IMR-90 (cell line): ENCODE measurements at regions not wholly inside any gene's neighbourhood (a gene's known extent, or its start where the extent isn't known, plus 50 kb on each side); places are given as distances from the start of the nearest gene placed in this dataset.

Experiments
- ATAC-seq: fragments of 200-7000 bp; cut with Tn5 transposase; 2 replicates; pipeline ENCODE4 v1.9.1; 2020; ENCODE audit warnings: low read depth, mild to moderate bottlenecking, moderate library complexity
- BruUV-seq: library from RNA; stranded (reverse); fragments of 400-500 nt; replicated peaks from 2 replicates; lab custom pipeline; 2021; lab: Mats Ljungman, UMichigan
- CTCF ChIA-PET: fragments of 300-600 bp; formaldehyde crosslinking; extraction: SDS; loops from one replicate; lab custom pipeline; 2021; ENCODE audit warnings: antibody characterized with exemption; lab: Yijun Ruan, JAX
- POLR2A ChIA-PET: fragments of 300-600 bp; sonication (Branson Sonifier 250); formaldehyde crosslinking; loops from one replicate; lab custom pipeline; 2022; ENCODE audit warnings: antibody characterized with exemption; ENCODE audit not compliant: unreplicated experiment; lab: Charles Lee
- DNase-seq: peaks from one replicate; pipeline ENCODE4 v3.0.0; 2013
- H2AFZ ChIP-seq: replicated peaks from 2 replicates; pipeline ENCODE3; 2013; ENCODE audit warnings: low read length, mild to moderate bottlenecking; ENCODE audit not compliant: poor library complexity
- H2AK5ac ChIP-seq: 2 replicates; pipeline ENCODE4 v1.6.1; 2013; ENCODE audit warnings: low read depth, low read length, inconsistent platforms
- H2AK9ac ChIP-seq: replicated peaks from 2 replicates; pipeline ENCODE3; 2013; ENCODE audit warnings: mild to moderate bottlenecking, low read depth, low read length, moderate library complexity; ENCODE audit not compliant: poor library complexity
- H2BK120ac ChIP-seq: 2 replicates; pipeline ENCODE4 v1.6.1; 2013; ENCODE audit warnings: low read depth, low read length, inconsistent platforms
- H2BK15ac ChIP-seq: 3 replicates; pipeline ENCODE4 v1.6.1; 2013; ENCODE audit warnings: low read depth, low read length, inconsistent platforms
- H2BK20ac ChIP-seq: 2 replicates; pipeline ENCODE4 v1.6.1; 2013; ENCODE audit warnings: low read depth, mild to moderate bottlenecking, inconsistent platforms, low read length, moderate library complexity
- H2BK5ac ChIP-seq: 2 replicates; pipeline ENCODE4 v1.6.1; 2013; ENCODE audit warnings: mild to moderate bottlenecking, low read depth, low read length, inconsistent platforms; ENCODE audit not compliant: poor library complexity, severe bottlenecking
- H3K14ac ChIP-seq: replicated peaks from 2 replicates; pipeline ENCODE4 v1.6.1; 2013; ENCODE audit warnings: low read depth, low read length, inconsistent platforms
- H3K18ac ChIP-seq: 2 replicates; pipeline ENCODE4 v1.6.1; 2013; ENCODE audit warnings: low read depth, low read length, control low read depth
- H3K23ac ChIP-seq: 2 replicates; pipeline ENCODE4 v1.6.1; 2013; ENCODE audit warnings: low read depth, low read length, inconsistent platforms
- H3K27ac ChIP-seq: 2 replicates; pipeline ENCODE4 v1.5.1; 2013; ENCODE audit warnings: mild to moderate bottlenecking, control low read depth, low read length; ENCODE audit not compliant: insufficient read depth
- H3K27me3 ChIP-seq: 2 replicates; pipeline ENCODE4 v1.6.1; 2013; ENCODE audit warnings: low read length; ENCODE audit not compliant: control insufficient read depth, insufficient read depth
- H3K36me3 ChIP-seq: 2 replicates; pipeline ENCODE4 v1.6.1; 2013; ENCODE audit warnings: low read length, mixed read lengths; ENCODE audit not compliant: control insufficient read depth, insufficient read depth
- H3K4ac ChIP-seq: 2 replicates; pipeline ENCODE4 v1.6.1; 2013; ENCODE audit warnings: low read depth, low read length, inconsistent platforms
- H3K4me1 ChIP-seq: 2 replicates; pipeline ENCODE4 v1.6.1; 2013; ENCODE audit warnings: low read length, mixed read lengths; ENCODE audit not compliant: control insufficient read depth, insufficient read depth
- H3K4me2 ChIP-seq: 2 replicates; pipeline ENCODE4 v1.6.1; 2013; ENCODE audit warnings: low read depth, mild to moderate bottlenecking, control low read depth, low read length, moderate library complexity
- H3K4me3 ChIP-seq: 2 replicates; pipeline ENCODE4 v1.5.1; 2013; ENCODE audit warnings: low read depth, mild to moderate bottlenecking, control low read depth, low read length, moderate library complexity; ENCODE audit not compliant: insufficient read depth
- H3K56ac ChIP-seq: 2 replicates; pipeline ENCODE4 v1.6.1; 2013; ENCODE audit warnings: low read length, inconsistent platforms; ENCODE audit not compliant: insufficient read depth; ENCODE audit errors: extremely low read depth
- H3K79me1 ChIP-seq, 2 experiments: 2 replicates each; pipeline ENCODE4 v1.6.1; 2013; ENCODE audit warnings: low read length in 2 of 2, inconsistent platforms in 1 of 2, low read depth in 1 of 2
- H3K9ac ChIP-seq: 2 replicates; pipeline ENCODE4 v1.6.1; 2013; ENCODE audit warnings: low read depth, low read length, control low read depth
- H3K9me1 ChIP-seq: 2 replicates; pipeline ENCODE4 v1.6.1; 2013; ENCODE audit warnings: low read length, inconsistent platforms; ENCODE audit not compliant: insufficient read depth
- H3K9me3 ChIP-seq: 2 replicates; pipeline ENCODE4 v1.6.1; 2013; ENCODE audit warnings: low read length; ENCODE audit not compliant: control insufficient read depth, insufficient read depth
- H4K20me1 ChIP-seq: 2 replicates; pipeline ENCODE4 v1.6.1; 2013; ENCODE audit warnings: low read length, inconsistent platforms; ENCODE audit not compliant: insufficient read depth
- H4K5ac ChIP-seq: 2 replicates; pipeline ENCODE4 v1.6.1; 2013; ENCODE audit warnings: mild to moderate bottlenecking, low read depth, low read length, control low read depth
- H4K8ac ChIP-seq, 2 experiments: 2 replicates each; pipeline ENCODE4 v1.6.1; 2013; ENCODE audit warnings: low read depth in 2 of 2, low read length in 2 of 2, control low read depth in 1 of 2, inconsistent platforms in 1 of 2
- H4K91ac ChIP-seq: 2 replicates; pipeline ENCODE4 v1.6.1; 2013; ENCODE audit warnings: low read depth, low read length, inconsistent platforms; ENCODE audit not compliant: insufficient read depth
- BHLHE40 ChIP-seq: fragments of 150-350 bp; IDR thresholded peaks from 2 replicates; pipeline ENCODE4 v1.6.1; 2016; ENCODE audit warnings: mild to moderate bottlenecking, low read depth, low read length
- CEBPB ChIP-seq: IDR thresholded peaks from 2 replicates; pipeline ENCODE4 v1.6.1; 2012; ENCODE audit warnings: low read depth, low read length, improper control_type of control experiment
- CHD1 ChIP-seq: IDR thresholded peaks from 2 replicates; pipeline ENCODE4 v1.6.1; 2012; ENCODE audit warnings: low read depth, low read length, improper control_type of control experiment
- ELK1 ChIP-seq: fragments of 150-350 bp; IDR thresholded peaks from 2 replicates; pipeline ENCODE4 v1.6.1; 2016; ENCODE audit warnings: low read depth, mild to moderate bottlenecking, low read length, moderate library complexity, borderline replicate concordance
- FOS ChIP-seq: fragments of 150-350 bp; IDR thresholded peaks from 2 replicates; pipeline ENCODE4 v1.6.1; 2016; ENCODE audit warnings: low read depth, low read length
- MAFK ChIP-seq: IDR thresholded peaks from 2 replicates; pipeline ENCODE4 v1.6.1; 2012; ENCODE audit warnings: low read depth, low read length, improper control_type of control experiment
- MAZ ChIP-seq: IDR thresholded peaks from 2 replicates; pipeline ENCODE4 v1.6.1; 2012; ENCODE audit warnings: low read depth, mild to moderate bottlenecking, low read length, improper control_type of control experiment, moderate library complexity, borderline replicate concordance
- MXI1 ChIP-seq: IDR thresholded peaks from 2 replicates; pipeline ENCODE4 v1.6.1; 2012; ENCODE audit warnings: low read depth, mild to moderate bottlenecking, low read length, moderate library complexity, borderline replicate concordance
- NFE2L2 ChIP-seq: fragments of 150-350 bp; IDR thresholded peaks from 2 replicates; pipeline ENCODE4 v1.6.1; 2016; ENCODE audit warnings: low read depth, mild to moderate bottlenecking, low read length
- POLR2A ChIP-seq: IDR thresholded peaks from 2 replicates; pipeline ENCODE4 v1.6.1; 2012; ENCODE audit warnings: mild to moderate bottlenecking, low read depth, low read length
- RAD21 ChIP-seq: IDR thresholded peaks from 2 replicates; pipeline ENCODE4 v1.6.1; 2012; ENCODE audit warnings: low read length, improper control_type of control experiment
- RCOR1 ChIP-seq: IDR thresholded peaks from 2 replicates; pipeline ENCODE4 v1.6.1; 2012; ENCODE audit warnings: mild to moderate bottlenecking, low read length, improper control_type of control experiment; ENCODE audit not compliant: insufficient replicate concordance
- RFX5 ChIP-seq: IDR thresholded peaks from 2 replicates; pipeline ENCODE4 v1.8.0; 2012; ENCODE audit warnings: low read depth, mild to moderate bottlenecking, low read length, moderate library complexity
- SMC3 ChIP-seq: fragments of 150-350 bp; IDR thresholded peaks from 2 replicates; pipeline ENCODE4 v1.6.1; 2016; ENCODE audit warnings: low read depth, mild to moderate bottlenecking, antibody characterized with exemption, low read length, moderate library complexity
- WGBS, 2 experiments: methylation state at CpG; one replicate each; pipeline versions ENCODE4 v1.1.5 to v1.1.7; 2013; ENCODE audit warnings: missing lambda C conversion rate in 2 of 2; ENCODE audit not compliant: insufficient read length in 1 of 2; ENCODE audit errors: extremely low coverage in 2 of 2; 5-methylcytosine and 5-hydroxymethylcytosine counted together
- dilution Hi-C: fragments of 300-500 bp; cut with HindIII; formaldehyde crosslinking; loops from one replicate; pipeline ENCODE4 v1.14.3; 2018; ENCODE audit warnings: low sequenced_read_pairs; ENCODE audit not compliant: unreplicated experiment
- in situ Hi-C: fragments of 300-500 bp; cut with MboI; formaldehyde crosslinking; loops from 3 replicates; pipeline ENCODE4 v1.14.3; 2019; ENCODE audit warnings: low sequenced_read_pairs, inconsistent platforms, mixed read lengths
- intact Hi-C: fragments of 100-400 bp; cut with micrococcal nuclease; formaldehyde crosslinking; loops from 2 replicates; pipeline ENCODE4 v1.10.0; 2022
- TF ChIP-seq, protein P1 (sequence below): fragments of 150-350 bp; IDR thresholded peaks from 2 replicates; pipeline ENCODE4 v1.6.1; 2017; ENCODE audit warnings: mild to moderate bottlenecking, antibody characterized with exemption, low read length, low read depth
- TF ChIP-seq, protein P2 (sequence below): conservative IDR thresholded peaks from 2 replicates; pipeline ENCODE4 v1.5.1; 2012; ENCODE audit warnings: mild to moderate bottlenecking, low read depth, low read length, improper control_type of control experiment

GRCh38 chr2:234607691-234608090, 110.8 kb upstream of the ARL4C start:
- H4K8ac ChIP-seq = no peak overlapping the region
- no peaks in the 10 kb centered on the region for H4K20me1 ChIP-seq
- H2AK9ac ChIP-seq = no peak overlapping the region
- no peak overlapping the region for H3K4me3 ChIP-seq
- H2BK120ac ChIP-seq = no peak overlapping the region
- BruUV-seq = no TSS peak
- H3K9me1 ChIP-seq = 0 out of 2 replicates have a peak, but pooled peaks cover 3% of the 10 kb centered on the region
- CTCF ChIA-PET = no interaction called here
- intact Hi-C loops (no loop called here), dilution Hi-C loops (no loop called here), in situ Hi-C loops (no loop called here)
- no peak overlapping the region for H3K4ac ChIP-seq
- H3K27me3 ChIP-seq = no peaks in the 10 kb centered on the region
- H3K36me3 ChIP-seq = no peaks in the 10 kb centered on the region
- H2BK5ac ChIP-seq = no peak overlapping the region
- no peak overlapping the region for H3K9ac ChIP-seq
- no peak overlapping the region for H3K23ac ChIP-seq
- no peak overlapping the region for H2BK15ac ChIP-seq
- H3K4me1 ChIP-seq = no peaks in the 10 kb centered on the region
- no peaks in the 10 kb centered on the region for H3K9me3 ChIP-seq
- DNase-seq = no peak
- 92% methylated on average over 2 of the region's 8 CpGs; no CpG with 5 or more reads in 1 of the 2 experiments for WGBS, 2 experiments
- H3K14ac ChIP-seq = no peak overlapping the region
- H2BK20ac ChIP-seq = no peak overlapping the region
- no peak for TF ChIP-seq POLR2A
- no peak for TF ChIP-seq MXI1
- TF ChIP-seq CHD1 = no peak
- TF ChIP-seq RCOR1 = no peak
- no peak for TF ChIP-seq MAFK
- TF ChIP-seq, protein P1, sequence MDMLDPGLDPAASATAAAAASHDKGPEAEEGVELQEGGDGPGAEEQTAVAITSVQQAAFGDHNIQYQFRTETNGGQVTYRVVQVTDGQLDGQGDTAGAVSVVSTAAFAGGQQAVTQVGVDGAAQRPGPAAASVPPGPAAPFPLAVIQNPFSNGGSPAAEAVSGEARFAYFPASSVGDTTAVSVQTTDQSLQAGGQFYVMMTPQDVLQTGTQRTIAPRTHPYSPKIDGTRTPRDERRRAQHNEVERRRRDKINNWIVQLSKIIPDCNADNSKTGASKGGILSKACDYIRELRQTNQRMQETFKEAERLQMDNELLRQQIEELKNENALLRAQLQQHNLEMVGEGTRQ = no peak
- TF ChIP-seq SMC3 = no peak
- TF ChIP-seq RAD21 = no peak
- no peak for TF ChIP-seq RFX5
- no peak for TF ChIP-seq FOS
- TF ChIP-seq MAZ = no peak
- no peak for TF ChIP-seq BHLHE40
- no peak for TF ChIP-seq CEBPB
- TF ChIP-seq NFE2L2 = no peak
- TF ChIP-seq ELK1 = no peak
- TF ChIP-seq, protein P2, sequence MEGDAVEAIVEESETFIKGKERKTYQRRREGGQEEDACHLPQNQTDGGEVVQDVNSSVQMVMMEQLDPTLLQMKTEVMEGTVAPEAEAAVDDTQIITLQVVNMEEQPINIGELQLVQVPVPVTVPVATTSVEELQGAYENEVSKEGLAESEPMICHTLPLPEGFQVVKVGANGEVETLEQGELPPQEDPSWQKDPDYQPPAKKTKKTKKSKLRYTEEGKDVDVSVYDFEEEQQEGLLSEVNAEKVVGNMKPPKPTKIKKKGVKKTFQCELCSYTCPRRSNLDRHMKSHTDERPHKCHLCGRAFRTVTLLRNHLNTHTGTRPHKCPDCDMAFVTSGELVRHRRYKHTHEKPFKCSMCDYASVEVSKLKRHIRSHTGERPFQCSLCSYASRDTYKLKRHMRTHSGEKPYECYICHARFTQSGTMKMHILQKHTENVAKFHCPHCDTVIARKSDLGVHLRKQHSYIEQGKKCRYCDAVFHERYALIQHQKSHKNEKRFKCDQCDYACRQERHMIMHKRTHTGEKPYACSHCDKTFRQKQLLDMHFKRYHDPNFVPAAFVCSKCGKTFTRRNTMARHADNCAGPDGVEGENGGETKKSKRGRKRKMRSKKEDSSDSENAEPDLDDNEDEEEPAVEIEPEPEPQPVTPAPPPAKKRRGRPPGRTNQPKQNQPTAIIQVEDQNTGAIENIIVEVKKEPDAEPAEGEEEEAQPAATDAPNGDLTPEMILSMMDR = no peak
- no peak overlapping the region for H3K4me2 ChIP-seq
- H4K5ac ChIP-seq = no peak overlapping the region
- H4K91ac ChIP-seq = no peak overlapping the region
- H3K79me1 ChIP-seq = no peaks in the 10 kb centered on the region
- no peak overlapping the region for H3K18ac ChIP-seq
- POLR2A ChIA-PET = no interaction called here
- no peak overlapping the region for H2AK5ac ChIP-seq
- H2AFZ ChIP-seq = no peak overlapping the region
- no peak overlapping the region for H3K56ac ChIP-seq
- ATAC-seq = no peak
- no peak overlapping the region for H3K27ac ChIP-seq
